IMR-90 (cell line): ENCODE measurements at regions not wholly inside any gene's neighbourhood (a gene's known extent, or its start where the extent isn't known, plus 50 kb on each side); places are given as distances from the start of the nearest gene placed in this dataset.
A peak's percentile ranks its signal among the peaks of the same experiment; 100 is the strongest.

Experiments
- ATAC-seq: fragments of 200-7000 bp; cut with Tn5 transposase; 2 replicates; pipeline ENCODE4 v1.9.1; 2020; ENCODE audit warnings: low read depth, mild to moderate bottlenecking, moderate library complexity
- BruUV-seq: library from RNA; stranded (reverse); fragments of 400-500 nt; replicated peaks from 2 replicates; lab custom pipeline; 2021; lab: Mats Ljungman, UMichigan
- CTCF ChIA-PET: fragments of 300-600 bp; formaldehyde crosslinking; extraction: SDS; loops from one replicate; lab custom pipeline; 2021; ENCODE audit warnings: antibody characterized with exemption; lab: Yijun Ruan, JAX
- POLR2A ChIA-PET: fragments of 300-600 bp; sonication (Branson Sonifier 250); formaldehyde crosslinking; loops from one replicate; lab custom pipeline; 2022; ENCODE audit warnings: antibody characterized with exemption; ENCODE audit not compliant: unreplicated experiment; lab: Charles Lee
- DNase-seq: peaks from one replicate; pipeline ENCODE4 v3.0.0; 2013
- H2AFZ ChIP-seq: replicated peaks from 2 replicates; pipeline ENCODE3; 2013; ENCODE audit warnings: low read length, mild to moderate bottlenecking; ENCODE audit not compliant: poor library complexity
- H2AK5ac ChIP-seq: 2 replicates; pipeline ENCODE4 v1.6.1; 2013; ENCODE audit warnings: low read depth, low read length, inconsistent platforms
- H2AK9ac ChIP-seq: replicated peaks from 2 replicates; pipeline ENCODE3; 2013; ENCODE audit warnings: mild to moderate bottlenecking, low read depth, low read length, moderate library complexity; ENCODE audit not compliant: poor library complexity
- H2BK120ac ChIP-seq: 2 replicates; pipeline ENCODE4 v1.6.1; 2013; ENCODE audit warnings: low read depth, low read length, inconsistent platforms
- H2BK15ac ChIP-seq: 3 replicates; pipeline ENCODE4 v1.6.1; 2013; ENCODE audit warnings: low read depth, low read length, inconsistent platforms
- H2BK20ac ChIP-seq: 2 replicates; pipeline ENCODE4 v1.6.1; 2013; ENCODE audit warnings: low read depth, mild to moderate bottlenecking, inconsistent platforms, low read length, moderate library complexity
- H2BK5ac ChIP-seq: 2 replicates; pipeline ENCODE4 v1.6.1; 2013; ENCODE audit warnings: mild to moderate bottlenecking, low read depth, low read length, inconsistent platforms; ENCODE audit not compliant: poor library complexity, severe bottlenecking
- H3K14ac ChIP-seq: replicated peaks from 2 replicates; pipeline ENCODE4 v1.6.1; 2013; ENCODE audit warnings: low read depth, low read length, inconsistent platforms
- H3K18ac ChIP-seq: 2 replicates; pipeline ENCODE4 v1.6.1; 2013; ENCODE audit warnings: low read depth, low read length, control low read depth
- H3K23ac ChIP-seq: 2 replicates; pipeline ENCODE4 v1.6.1; 2013; ENCODE audit warnings: low read depth, low read length, inconsistent platforms
- H3K27ac ChIP-seq: 2 replicates; pipeline ENCODE4 v1.5.1; 2013; ENCODE audit warnings: mild to moderate bottlenecking, control low read depth, low read length; ENCODE audit not compliant: insufficient read depth
- H3K27me3 ChIP-seq: 2 replicates; pipeline ENCODE4 v1.6.1; 2013; ENCODE audit warnings: low read length; ENCODE audit not compliant: control insufficient read depth, insufficient read depth
- H3K36me3 ChIP-seq: 2 replicates; pipeline ENCODE4 v1.6.1; 2013; ENCODE audit warnings: low read length, mixed read lengths; ENCODE audit not compliant: control insufficient read depth, insufficient read depth
- H3K4ac ChIP-seq: 2 replicates; pipeline ENCODE4 v1.6.1; 2013; ENCODE audit warnings: low read depth, low read length, inconsistent platforms
- H3K4me1 ChIP-seq: 2 replicates; pipeline ENCODE4 v1.6.1; 2013; ENCODE audit warnings: low read length, mixed read lengths; ENCODE audit not compliant: control insufficient read depth, insufficient read depth
- H3K4me2 ChIP-seq: 2 replicates; pipeline ENCODE4 v1.6.1; 2013; ENCODE audit warnings: low read depth, mild to moderate bottlenecking, control low read depth, low read length, moderate library complexity
- H3K4me3 ChIP-seq: 2 replicates; pipeline ENCODE4 v1.5.1; 2013; ENCODE audit warnings: low read depth, mild to moderate bottlenecking, control low read depth, low read length, moderate library complexity; ENCODE audit not compliant: insufficient read depth
- H3K56ac ChIP-seq: 2 replicates; pipeline ENCODE4 v1.6.1; 2013; ENCODE audit warnings: low read length, inconsistent platforms; ENCODE audit not compliant: insufficient read depth; ENCODE audit errors: extremely low read depth
- H3K79me1 ChIP-seq, 2 experiments: 2 replicates each; pipeline ENCODE4 v1.6.1; 2013; ENCODE audit warnings: low read length in 2 of 2, inconsistent platforms in 1 of 2, low read depth in 1 of 2
- H3K9ac ChIP-seq: 2 replicates; pipeline ENCODE4 v1.6.1; 2013; ENCODE audit warnings: low read depth, low read length, control low read depth
- H3K9me1 ChIP-seq: 2 replicates; pipeline ENCODE4 v1.6.1; 2013; ENCODE audit warnings: low read length, inconsistent platforms; ENCODE audit not compliant: insufficient read depth
- H3K9me3 ChIP-seq: 2 replicates; pipeline ENCODE4 v1.6.1; 2013; ENCODE audit warnings: low read length; ENCODE audit not compliant: control insufficient read depth, insufficient read depth
- H4K20me1 ChIP-seq: 2 replicates; pipeline ENCODE4 v1.6.1; 2013; ENCODE audit warnings: low read length, inconsistent platforms; ENCODE audit not compliant: insufficient read depth
- H4K5ac ChIP-seq: 2 replicates; pipeline ENCODE4 v1.6.1; 2013; ENCODE audit warnings: mild to moderate bottlenecking, low read depth, low read length, control low read depth
- H4K8ac ChIP-seq, 2 experiments: 2 replicates each; pipeline ENCODE4 v1.6.1; 2013; ENCODE audit warnings: low read depth in 2 of 2, low read length in 2 of 2, control low read depth in 1 of 2, inconsistent platforms in 1 of 2
- H4K91ac ChIP-seq: 2 replicates; pipeline ENCODE4 v1.6.1; 2013; ENCODE audit warnings: low read depth, low read length, inconsistent platforms; ENCODE audit not compliant: insufficient read depth
- CEBPB ChIP-seq: IDR thresholded peaks from 2 replicates; pipeline ENCODE4 v1.6.1; 2012; ENCODE audit warnings: low read depth, low read length, improper control_type of control experiment
- CHD1 ChIP-seq: IDR thresholded peaks from 2 replicates; pipeline ENCODE4 v1.6.1; 2012; ENCODE audit warnings: low read depth, low read length, improper control_type of control experiment
- CTCF ChIP-seq: conservative IDR thresholded peaks from 2 replicates; pipeline ENCODE4 v1.5.1; 2012; ENCODE audit warnings: mild to moderate bottlenecking, low read depth, low read length, improper control_type of control experiment
- ELK1 ChIP-seq: fragments of 150-350 bp; IDR thresholded peaks from 2 replicates; pipeline ENCODE4 v1.6.1; 2016; ENCODE audit warnings: low read depth, mild to moderate bottlenecking, low read length, moderate library complexity, borderline replicate concordance
- FOS ChIP-seq: fragments of 150-350 bp; IDR thresholded peaks from 2 replicates; pipeline ENCODE4 v1.6.1; 2016; ENCODE audit warnings: low read depth, low read length
- MAZ ChIP-seq: IDR thresholded peaks from 2 replicates; pipeline ENCODE4 v1.6.1; 2012; ENCODE audit warnings: low read depth, mild to moderate bottlenecking, low read length, improper control_type of control experiment, moderate library complexity, borderline replicate concordance
- MXI1 ChIP-seq: IDR thresholded peaks from 2 replicates; pipeline ENCODE4 v1.6.1; 2012; ENCODE audit warnings: low read depth, mild to moderate bottlenecking, low read length, moderate library complexity, borderline replicate concordance
- NFE2L2 ChIP-seq: fragments of 150-350 bp; IDR thresholded peaks from 2 replicates; pipeline ENCODE4 v1.6.1; 2016; ENCODE audit warnings: low read depth, mild to moderate bottlenecking, low read length
- RAD21 ChIP-seq: IDR thresholded peaks from 2 replicates; pipeline ENCODE4 v1.6.1; 2012; ENCODE audit warnings: low read length, improper control_type of control experiment
- RCOR1 ChIP-seq: IDR thresholded peaks from 2 replicates; pipeline ENCODE4 v1.6.1; 2012; ENCODE audit warnings: mild to moderate bottlenecking, low read length, improper control_type of control experiment; ENCODE audit not compliant: insufficient replicate concordance
- RFX5 ChIP-seq: IDR thresholded peaks from 2 replicates; pipeline ENCODE4 v1.8.0; 2012; ENCODE audit warnings: low read depth, mild to moderate bottlenecking, low read length, moderate library complexity
- SMC3 ChIP-seq: fragments of 150-350 bp; IDR thresholded peaks from 2 replicates; pipeline ENCODE4 v1.6.1; 2016; ENCODE audit warnings: low read depth, mild to moderate bottlenecking, antibody characterized with exemption, low read length, moderate library complexity
- WGBS, 2 experiments: methylation state at CpG; one replicate each; pipeline versions ENCODE4 v1.1.5 to v1.1.7; 2013; ENCODE audit warnings: missing lambda C conversion rate in 2 of 2; ENCODE audit not compliant: insufficient read length in 1 of 2; ENCODE audit errors: extremely low coverage in 2 of 2; 5-methylcytosine and 5-hydroxymethylcytosine counted together
- dilution Hi-C: fragments of 300-500 bp; cut with HindIII; formaldehyde crosslinking; loops from one replicate; pipeline ENCODE4 v1.14.3; 2018; ENCODE audit warnings: low sequenced_read_pairs; ENCODE audit not compliant: unreplicated experiment
- in situ Hi-C: fragments of 300-500 bp; cut with MboI; formaldehyde crosslinking; loops from 3 replicates; pipeline ENCODE4 v1.14.3; 2019; ENCODE audit warnings: low sequenced_read_pairs, inconsistent platforms, mixed read lengths
- intact Hi-C: fragments of 100-400 bp; cut with micrococcal nuclease; formaldehyde crosslinking; loops from 2 replicates; pipeline ENCODE4 v1.10.0; 2022
- TF ChIP-seq, protein P1 (sequence below): fragments of 150-350 bp; IDR thresholded peaks from 2 replicates; pipeline ENCODE4 v1.6.1; 2017; ENCODE audit warnings: mild to moderate bottlenecking, antibody characterized with exemption, low read length, low read depth

- Histone ChIP-seq H2BK120ac (no peak overlapping the region), H4K8ac (no peak overlapping the region), H4K5ac (no peak overlapping the region), H3K36me3 (no peaks in the 10 kb centered on the region), H3K18ac (no peak overlapping the region), H3K27me3 (0 out of 2 replicates have a peak, but pooled peaks cover 3% of the 10 kb centered on the region), H3K27ac (no peak overlapping the region), H3K9ac (no peak overlapping the region), H2BK15ac (no peak overlapping the region), H3K23ac (no peak overlapping the region), H2AK9ac (no peak overlapping the region), H3K56ac (no peak overlapping the region), H3K4me1 (no peaks in the 10 kb centered on the region), H3K79me1 (no peaks in the 10 kb centered on the region), H2BK5ac (no peak overlapping the region), H3K4ac (no peak overlapping the region), H2AK5ac (no peak overlapping the region), H3K4me3 (no peak overlapping the region), H3K14ac (no peak overlapping the region), H2AFZ (no peak overlapping the region), H2BK20ac (no peak overlapping the region), H3K4me2 (no peak overlapping the region), H3K9me1 (no peaks in the 10 kb centered on the region), H4K91ac (no peak overlapping the region), H3K9me3 (no peaks in the 10 kb centered on the region), H4K20me1 (no peaks in the 10 kb centered on the region)
- DNase-seq (peak; percentile 51), ATAC-seq (no peak)
- in situ Hi-C loops = no loop called here
- CTCF ChIA-PET = no interaction called here
- intact Hi-C loops = no loop called here
- dilution Hi-C loops = no loop called here
- POLR2A ChIA-PET = no interaction called here
- no TSS peak for BruUV-seq
- 75% methylated on average over 2 of the region's 6 CpGs; no CpG with 5 or more reads in 1 of the 2 experiments for WGBS, 2 experiments
- no peak for TF ChIP-seq RCOR1
- TF ChIP-seq RFX5 = no peak
- TF ChIP-seq SMC3 = no peak
- TF ChIP-seq, protein P1, sequence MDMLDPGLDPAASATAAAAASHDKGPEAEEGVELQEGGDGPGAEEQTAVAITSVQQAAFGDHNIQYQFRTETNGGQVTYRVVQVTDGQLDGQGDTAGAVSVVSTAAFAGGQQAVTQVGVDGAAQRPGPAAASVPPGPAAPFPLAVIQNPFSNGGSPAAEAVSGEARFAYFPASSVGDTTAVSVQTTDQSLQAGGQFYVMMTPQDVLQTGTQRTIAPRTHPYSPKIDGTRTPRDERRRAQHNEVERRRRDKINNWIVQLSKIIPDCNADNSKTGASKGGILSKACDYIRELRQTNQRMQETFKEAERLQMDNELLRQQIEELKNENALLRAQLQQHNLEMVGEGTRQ = no peak
- no peak for TF ChIP-seq NFE2L2
- TF ChIP-seq ELK1 = no peak
- TF ChIP-seq CEBPB = no peak
- no peak for TF ChIP-seq RAD21
- no peak for TF ChIP-seq FOS
- no peak for TF ChIP-seq MAZ
- TF ChIP-seq MXI1 = no peak
- no peak for TF ChIP-seq CTCF
- no peak for TF ChIP-seq CHD1
Measured at GRCh38 chr20:40565001-40565681, 123.9 kb downstream of the MAFB start.
